ENCODE measurements at regions not wholly inside any gene's neighbourhood (a gene's known extent, or its start where the extent isn't known, plus 50 kb on each side); places are given as distances from the start of the nearest gene placed in this dataset.

DNA sequence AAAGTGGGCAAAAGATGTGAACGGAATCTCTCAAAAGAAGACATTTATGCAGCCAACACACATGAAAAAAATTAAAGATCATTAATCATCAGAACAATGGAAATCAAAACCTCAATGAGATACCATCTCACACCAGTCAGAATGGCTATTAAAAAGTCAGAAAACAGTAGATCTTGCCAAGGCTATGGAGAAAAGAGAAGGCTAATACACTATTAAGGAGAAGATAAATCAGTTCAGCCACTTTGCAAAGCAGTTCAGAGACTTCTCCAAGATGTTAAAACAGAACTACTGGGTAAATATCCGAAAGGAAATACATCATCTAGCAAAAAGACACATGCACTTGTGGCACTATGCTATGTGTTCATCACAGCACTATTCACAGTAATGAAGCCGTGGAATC, 388.2 kb upstream of the LUZP2 start:
- intact Hi-C loops (cut with DNase I), result no loop called here

GRCh38 chr11:24122291-24122690, 374.6 kb upstream of the LUZP2 start:
- Histone ChIP-seq H3K36me3 (no peaks in the 10 kb centered on the region), H3K27me3 (no peaks in the 10 kb centered on the region), H3K27ac (no peak overlapping the region), H3K4me3 (no peak overlapping the region), H3K9me3 (no peaks in the 10 kb centered on the region), H3K4me1 (no peaks in the 10 kb centered on the region)
- TF ChIP-seq, protein P1, sequence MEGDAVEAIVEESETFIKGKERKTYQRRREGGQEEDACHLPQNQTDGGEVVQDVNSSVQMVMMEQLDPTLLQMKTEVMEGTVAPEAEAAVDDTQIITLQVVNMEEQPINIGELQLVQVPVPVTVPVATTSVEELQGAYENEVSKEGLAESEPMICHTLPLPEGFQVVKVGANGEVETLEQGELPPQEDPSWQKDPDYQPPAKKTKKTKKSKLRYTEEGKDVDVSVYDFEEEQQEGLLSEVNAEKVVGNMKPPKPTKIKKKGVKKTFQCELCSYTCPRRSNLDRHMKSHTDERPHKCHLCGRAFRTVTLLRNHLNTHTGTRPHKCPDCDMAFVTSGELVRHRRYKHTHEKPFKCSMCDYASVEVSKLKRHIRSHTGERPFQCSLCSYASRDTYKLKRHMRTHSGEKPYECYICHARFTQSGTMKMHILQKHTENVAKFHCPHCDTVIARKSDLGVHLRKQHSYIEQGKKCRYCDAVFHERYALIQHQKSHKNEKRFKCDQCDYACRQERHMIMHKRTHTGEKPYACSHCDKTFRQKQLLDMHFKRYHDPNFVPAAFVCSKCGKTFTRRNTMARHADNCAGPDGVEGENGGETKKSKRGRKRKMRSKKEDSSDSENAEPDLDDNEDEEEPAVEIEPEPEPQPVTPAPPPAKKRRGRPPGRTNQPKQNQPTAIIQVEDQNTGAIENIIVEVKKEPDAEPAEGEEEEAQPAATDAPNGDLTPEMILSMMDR (IDR thresholded peaks at IDR 0.05), result no peak
- no peak for TF ChIP-seq POLR2A (IDR thresholded peaks at IDR 0.05)
- DNase-seq, result no peak
- intact Hi-C loops (cut with DNase I), result no loop called here
- WGBS, 2 donors, result 43 to 46% methylated on average over 3 of the region's 3 CpGs

More for the DNA sequence above, 388.2 kb upstream of the LUZP2 start:
- Histone ChIP-seq H3K27ac (no peak overlapping the region), H3K4me1 (no peaks in the 10 kb centered on the region), H3K36me3 (no peaks in the 10 kb centered on the region), H3K9me3 (peaks cover 0 to 15% (median 6%) of the 10 kb centered on the region in 3 donors), H3K27me3 (no peaks in the 10 kb centered on the region), H3K4me3 (no peak overlapping the region)
- DNase-seq, result no peak
- TF ChIP-seq, protein P1 (IDR thresholded peaks at IDR 0.05), result no peak
- no peak for TF ChIP-seq POLR2A (IDR thresholded peaks at IDR 0.05)
- WGBS, 2 donors, result 68 to 72% methylated on average over 3 of the region's 3 CpGs

- Histone ChIP-seq H3K9me3 (no peaks in the 10 kb centered on the region), H3K4me3 (no peak overlapping the region), H3K36me3 (no peaks in the 10 kb centered on the region), H3K4me1 (no peaks in the 10 kb centered on the region), H3K27me3 (no peaks in the 10 kb centered on the region), H3K27ac (no peak overlapping the region)
- WGBS, 2 donors, result 49 to 55% methylated on average over 4 of the region's 4 CpGs
- no peak for DNase-seq
- intact Hi-C loops (cut with DNase I), result no loop called here
- no peak for TF ChIP-seq POLR2A (IDR thresholded peaks at IDR 0.05)
- TF ChIP-seq, protein P1 (IDR thresholded peaks at IDR 0.05), result no peak
Observed at GRCh38 chr11:24124876-24125275, 372.0 kb upstream of the LUZP2 start.

- DNase-seq, result no peak
- TF ChIP-seq, protein P1 (IDR thresholded peaks at IDR 0.05), result no peak
- no peaks in the 10 kb centered on the region for H3K27me3 ChIP-seq
- no peaks in the 10 kb centered on the region for H3K4me1 ChIP-seq
- WGBS, 2 donors, result 88 to 93% methylated on average over 8 of the region's 8 CpGs
- H3K9me3 ChIP-seq, result no peaks in the 10 kb centered on the region
- no peak overlapping the region for H3K4me3 ChIP-seq
- intact Hi-C loops (cut with DNase I), result no loop called here
- no peaks in the 10 kb centered on the region for H3K36me3 ChIP-seq
- no peak overlapping the region for H3K27ac ChIP-seq
Observed at GRCh38 chr11:24131698-24132097, 365.2 kb upstream of the LUZP2 start.

DNA sequence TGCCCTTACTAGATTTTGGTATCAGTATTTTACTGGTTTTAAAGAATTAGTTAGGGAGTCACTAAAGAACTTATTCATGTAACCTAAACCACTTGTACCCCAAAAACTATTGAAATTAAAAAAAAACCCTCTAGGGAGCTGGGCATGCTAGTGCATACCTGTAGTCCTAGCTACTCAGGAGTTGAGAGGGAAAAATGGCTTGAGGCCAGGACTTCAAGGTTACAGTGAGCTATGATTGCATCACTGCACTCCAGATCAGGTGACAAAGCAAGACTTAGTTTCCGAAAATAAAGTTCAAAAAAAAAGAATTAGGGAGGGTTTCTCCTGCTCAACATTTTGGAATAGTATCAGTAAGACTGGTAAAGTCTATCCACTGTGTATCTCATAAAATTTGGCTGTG, 364.4 kb upstream of the LUZP2 start:
- 35 to 50% methylated on average over 1 of the region's 1 CpG for WGBS, 2 donors
- intact Hi-C loops (cut with DNase I), result no loop called here
- Histone ChIP-seq H3K4me3 (no peak overlapping the region), H3K27ac (no peak overlapping the region), H3K27me3 (no peaks in the 10 kb centered on the region), H3K36me3 (no peaks in the 10 kb centered on the region), H3K4me1 (no peaks in the 10 kb centered on the region), H3K9me3 (no peaks in the 10 kb centered on the region)
- DNase-seq, result no peak
- TF ChIP-seq, protein P1 (IDR thresholded peaks at IDR 0.05), result no peak

Measured in esophagus squamous epithelium (tissue), 5 donors.